Tibial nerve (tissue), 4 donors: ENCODE measurements at regions not wholly inside any gene's neighbourhood (a gene's known extent, or its start where the extent isn't known, plus 50 kb on each side); places are given as distances from the start of the nearest gene placed in this dataset. TPM values are rescaled to one million over a fixed set of nuclear protein-coding genes. Genes with fewer than 3 reads are reported as not detected.
"Not testable (repeated sequence)": the region's sequence is repeated elsewhere in the genome, so short reads cannot be mapped to it uniquely, and the experiment has no call there.

ENCODE experiments used
- DNase-seq, 2 donors: peaks; one replicate each; pipeline ENCODE4 v3.0.0-alpha.2; 2019; ENCODE audit warnings: low spot score in 2 of 2
- H3K27ac ChIP-seq, 4 donors: fragments of 200-600 bp; sonication (generic) in 3 of 4; one replicate each; pipeline ENCODE4 v1.5.1; 2017 to 2019; ENCODE audit warnings: mild to moderate bottlenecking in 1 of 4
- H3K27me3 ChIP-seq, 2 donors: fragments of 200-600 bp; sonication (generic) in 1 of 2; one replicate each; pipeline versions ENCODE4 v1.5.1 to v1.6.0; 2017 to 2019
- H3K36me3 ChIP-seq, 3 donors: fragments of 200-600 bp; sonication (generic); one replicate each; pipeline ENCODE4 v1.5.1; 2018 to 2019
- H3K4me1 ChIP-seq, 4 donors: fragments of 200-600 bp; sonication (generic) in 3 of 4; one replicate each; pipeline ENCODE4 v1.5.1; 2017 to 2019
- H3K4me3 ChIP-seq, 4 donors: fragments of 200-600 bp; sonication (generic) in 3 of 4; one replicate each; pipeline ENCODE4 v1.5.1; 2017 to 2019; ENCODE audit warnings: mild to moderate bottlenecking in 1 of 4, moderate library complexity in 1 of 4
- H3K9me3 ChIP-seq, 4 donors: fragments of 200-600 bp; sonication (generic) in 3 of 4; one replicate each; pipeline ENCODE4 v1.5.1; 2017 to 2019
- WGBS, 2 donors: methylation state at CpG; one replicate each; pipeline ENCODE4 v1.1.5; 2018; 5-methylcytosine and 5-hydroxymethylcytosine counted together
- small RNA-seq: library from RNA; depleted of rRNA; stranded (forward); fragments of <200 nt; gene quantifications from one replicate; pipeline ENCODE3, GENCODE V24; 2016

- H3K4me1 ChIP-seq, H3K36me3 ChIP-seq, H3K27me3 ChIP-seq, H3K9me3 ChIP-seq, H3K27ac ChIP-seq, DNase-seq, H3K4me3 ChIP-seq: not testable (repeated sequence)
- WGBS, 2 donors, result 92 to 96% methylated on average over 3 of the region's 3 CpGs
These were observed 101.0 kb upstream of the PTPN20 start for GRCh38 chr10:46810222-46810621.

- H3K36me3 ChIP-seq, H3K27ac ChIP-seq, DNase-seq, H3K4me3 ChIP-seq, H3K27me3 ChIP-seq, H3K4me1 ChIP-seq, H3K9me3 ChIP-seq: not testable (repeated sequence)
- WGBS, 2 donors, result 77 to 93% methylated on average over 3 of the region's 18 CpGs
These were observed 95.1 kb upstream of the PTPN20 start for GRCh38 chr10:46816126-46816525.

GRCh38 chr10:46840393-46841050 lies 70.7 kb upstream of the PTPN20 start:
- DNase-seq, H3K4me1 ChIP-seq, H3K27me3 ChIP-seq, H3K27ac ChIP-seq, H3K36me3 ChIP-seq, H3K4me3 ChIP-seq, H3K9me3 ChIP-seq: not testable (repeated sequence)
- 88 to 95% methylated on average over 5 of the region's 11 CpGs for WGBS, 2 donors

DNA sequence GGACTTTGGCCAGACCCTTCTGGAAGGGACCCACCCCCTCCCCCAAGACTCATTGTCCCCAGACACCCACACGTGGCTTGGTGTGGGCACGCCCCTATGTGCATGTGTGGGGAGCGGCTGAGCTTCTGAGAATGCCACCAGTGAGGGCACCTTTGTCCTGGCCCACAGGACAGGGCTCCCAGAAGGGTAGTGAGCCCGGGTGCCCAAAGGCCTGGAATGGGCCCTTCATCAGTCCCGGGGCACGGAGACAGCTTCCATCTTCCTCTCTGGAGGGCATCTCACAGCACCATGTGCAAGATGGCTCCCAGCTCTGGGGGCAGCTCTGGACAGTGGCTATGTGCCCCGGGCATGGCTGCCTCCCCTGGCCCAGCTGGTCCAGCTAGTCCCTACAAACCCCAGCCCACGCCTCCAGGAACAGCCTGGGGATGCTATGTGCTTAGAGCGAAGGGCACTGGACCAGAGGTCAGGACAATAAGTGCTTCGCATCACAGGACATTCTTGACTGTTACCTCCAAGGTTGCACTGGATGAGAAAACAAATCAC lies 70.1 kb upstream of the PTPN20 start:
- H3K9me3 ChIP-seq, H3K27me3 ChIP-seq, H3K4me1 ChIP-seq, H3K4me3 ChIP-seq, DNase-seq, H3K27ac ChIP-seq, H3K36me3 ChIP-seq: not testable (repeated sequence)
- 95 to 100% methylated on average over 3 to 4 of the region's 10 CpGs for WGBS, 2 donors

DNA sequence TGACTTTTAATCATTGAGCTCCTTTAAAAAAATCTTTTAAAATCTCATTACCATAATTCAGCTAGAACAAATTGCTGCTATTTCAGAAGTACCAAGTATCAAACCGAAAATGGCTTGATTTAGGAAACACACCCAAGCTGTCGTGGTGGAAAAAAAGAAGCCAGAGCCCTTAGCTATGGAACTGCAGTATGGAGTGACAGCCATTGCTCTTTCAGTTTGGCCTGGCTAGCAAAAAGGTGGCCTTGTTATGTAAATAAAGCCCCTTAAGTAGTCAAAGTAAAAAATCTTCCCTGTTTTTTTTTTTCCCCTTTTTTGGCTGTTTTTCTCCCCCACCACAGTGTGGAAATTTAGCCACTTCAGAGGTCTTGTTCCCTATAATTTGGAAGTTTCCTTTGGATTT lies 66.0 kb upstream of the PTPN20 start:
- WGBS, 2 donors, result 53 to 70% methylated on average over 2 of the region's 2 CpGs
- H3K27ac ChIP-seq, result not testable (repeated sequence)

DNA sequence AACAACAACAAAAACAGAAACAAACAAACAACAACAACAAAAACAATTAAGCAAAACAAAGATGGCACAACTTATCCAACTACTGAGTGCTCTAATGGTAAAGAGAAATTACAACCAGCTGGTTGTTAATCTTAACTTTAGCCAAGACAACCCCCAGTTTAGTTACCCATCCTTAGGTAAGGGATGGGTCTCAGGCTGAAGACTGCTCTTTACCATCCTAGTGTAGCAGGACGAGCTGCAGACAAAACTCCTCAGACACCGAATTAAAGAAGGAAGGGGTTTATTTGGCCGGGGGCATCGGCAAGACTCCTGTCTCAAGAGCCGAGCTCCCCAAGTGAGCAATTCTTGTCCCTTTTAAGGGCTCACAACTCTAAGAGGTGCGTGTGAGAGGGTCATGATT lies 65.6 kb upstream of the PTPN20 start:
- DNase-seq, H3K36me3 ChIP-seq, H3K4me1 ChIP-seq, H3K4me3 ChIP-seq, H3K9me3 ChIP-seq, H3K27ac ChIP-seq, H3K27me3 ChIP-seq: not testable (repeated sequence)
- 33 to 67% methylated on average over 1 of the region's 6 CpGs for WGBS, 2 donors

More for the DNA sequence above, 66.0 kb upstream of the PTPN20 start:
- DNase-seq, H3K27me3 ChIP-seq, H3K9me3 ChIP-seq, H3K4me1 ChIP-seq, H3K36me3 ChIP-seq, H3K4me3 ChIP-seq: not testable (repeated sequence)

DNA sequence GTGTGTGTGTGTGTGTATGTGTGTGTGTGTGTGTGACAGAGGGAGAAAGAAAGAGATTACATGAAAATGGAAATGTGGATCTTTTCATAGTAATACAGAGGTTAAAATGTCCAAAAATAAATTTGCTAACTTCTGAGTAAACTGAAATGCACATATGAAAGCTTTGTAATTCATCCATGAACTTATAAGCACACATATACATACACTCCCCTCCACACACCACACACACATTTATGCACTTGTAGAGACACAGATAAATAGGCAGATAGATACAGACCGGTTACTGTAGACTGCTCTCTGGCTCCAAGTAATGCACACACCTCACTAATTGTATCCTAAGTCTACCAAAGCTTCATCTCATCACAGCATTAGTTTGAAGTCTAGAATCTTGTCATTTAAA lies 50.5 kb upstream of the PTPN20 start:
- WGBS, 2 donors, result 89 to 90% methylated on average over 1 of the region's 1 CpG
- not testable (repeated sequence) for H3K4me1 ChIP-seq, H3K27me3 ChIP-seq, H3K9me3 ChIP-seq, H3K27ac ChIP-seq, DNase-seq, H3K36me3 ChIP-seq, H3K4me3 ChIP-seq

Small RNA genes lying in the stretch of these regions (small RNA-seq; reads per million reads assigned to genes)
- not detected for gene RNA5SP311
